ENCODE measurements at regions not wholly inside any gene's neighbourhood (a gene's known extent, or its start where the extent isn't known, plus 50 kb on each side); places are given as distances from the start of the nearest gene placed in this dataset.

- TF ChIP-seq CTCF (IDR thresholded peaks at IDR 0.05; ENCODE audit: control insufficient read depth, extremely low read depth, insufficient read depth): no peak
- no peak overlapping the region for H3K4me3 ChIP-seq (ENCODE audit: low read depth, low read length)
- DNase-seq (ENCODE audit: low read depth): no peak
Observed at GRCh38 chr14:104334424-104335161, 196.2 kb downstream of the KIF26A start.

- TF ChIP-seq CTCF (IDR thresholded peaks at IDR 0.05; ENCODE audit: control insufficient read depth, extremely low read depth, insufficient read depth): no peak
- no peak overlapping the region for H3K4me3 ChIP-seq (ENCODE audit: low read depth, low read length)
- DNase-seq (ENCODE audit: low read depth): no peak
Observed at GRCh38 chr14:104335176-104335575, 196.8 kb downstream of the KIF26A start.

DNA sequence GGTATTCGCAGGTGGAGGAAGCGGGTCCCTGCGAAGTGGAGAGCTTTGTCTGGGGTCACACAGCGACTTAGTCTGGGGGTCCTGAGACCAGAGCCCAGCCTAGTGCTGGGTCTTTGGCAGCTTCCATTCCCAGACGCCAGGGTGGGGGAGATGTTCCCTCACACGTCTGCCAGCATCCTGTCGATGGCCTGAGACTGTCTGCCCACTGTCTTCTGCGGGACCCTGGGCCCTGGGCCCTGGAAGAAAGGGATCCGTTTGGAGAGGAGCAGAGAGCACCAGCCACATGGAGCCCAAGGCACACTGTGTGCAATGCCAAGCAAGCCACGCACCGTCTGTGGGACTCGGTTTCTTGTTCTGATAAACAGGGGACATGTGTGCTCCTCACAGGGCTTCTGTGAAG, 197.2 kb downstream of the KIF26A start:
- DNase-seq (ENCODE audit: low read depth): no peak
- TF ChIP-seq CTCF (IDR thresholded peaks at IDR 0.05; ENCODE audit: control insufficient read depth, extremely low read depth, insufficient read depth): no peak
- no peak overlapping the region for H3K4me3 ChIP-seq (ENCODE audit: low read depth, low read length)

GRCh38 chr14:104337351-104337750, 199.0 kb downstream of the KIF26A start:
- DNase-seq (ENCODE audit: low read depth): no peak
- no peak overlapping the region for H3K4me3 ChIP-seq (ENCODE audit: low read depth, low read length)
- TF ChIP-seq CTCF (IDR thresholded peaks at IDR 0.05; ENCODE audit: control insufficient read depth, extremely low read depth, insufficient read depth): no peak

DNA sequence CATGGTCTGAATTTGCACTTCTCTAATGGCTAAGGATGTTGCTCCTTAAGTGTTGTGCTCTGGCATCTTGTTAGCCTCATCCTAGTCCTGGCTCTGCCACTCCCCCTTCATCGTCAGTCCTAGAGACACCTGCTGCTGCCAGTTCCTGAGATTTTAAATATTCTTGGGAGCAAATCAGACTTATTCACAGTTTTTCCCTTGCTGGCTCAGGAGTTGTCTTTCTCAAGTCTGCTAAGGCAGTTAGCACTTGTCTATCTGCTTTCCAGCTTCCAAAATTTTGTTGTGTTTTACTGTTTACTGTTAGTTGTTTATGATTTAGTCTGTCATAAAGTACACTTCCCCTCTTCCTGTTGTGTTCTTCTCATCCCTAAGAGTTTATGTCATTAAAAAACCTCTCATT, 201.0 kb downstream of the KIF26A start:
- no peak for TF ChIP-seq CTCF (IDR thresholded peaks at IDR 0.05; ENCODE audit: control insufficient read depth, extremely low read depth, insufficient read depth)
- DNase-seq (ENCODE audit: low read depth): no peak
- H3K4me3 ChIP-seq (ENCODE audit: low read depth, low read length): no peak overlapping the region

DNA sequence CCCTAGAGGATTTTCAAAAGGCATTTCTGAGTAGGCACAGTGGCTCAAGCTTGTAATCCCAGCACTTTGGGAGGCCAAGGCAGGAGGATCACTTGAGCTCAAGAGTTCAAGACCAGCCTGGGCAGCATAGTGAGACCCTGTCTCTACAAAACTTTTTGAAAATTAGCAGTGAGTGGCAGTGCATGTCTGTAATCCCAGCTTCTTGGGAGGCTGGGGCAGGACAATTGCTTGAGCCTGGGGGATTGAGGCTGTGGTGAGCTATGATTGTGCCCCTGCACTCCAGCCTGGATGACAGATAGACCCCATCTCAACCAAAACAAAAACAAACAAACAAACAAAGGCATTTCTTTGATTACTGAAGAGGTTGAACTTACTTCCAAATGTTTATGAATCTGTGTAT, 201.4 kb downstream of the KIF26A start:
- H3K4me3 ChIP-seq (ENCODE audit: low read depth, low read length): no peak overlapping the region

More for the DNA sequence above, 201.4 kb downstream of the KIF26A start:
- DNase-seq (ENCODE audit: low read depth): no peak
- no peak for TF ChIP-seq CTCF (IDR thresholded peaks at IDR 0.05; ENCODE audit: control insufficient read depth, extremely low read depth, insufficient read depth)

Data from LNCaP clone FGC (cell line).